Left renal pelvis (tissue), 4 donors: ENCODE measurements at regions not wholly inside any gene's neighbourhood (a gene's known extent, or its start where the extent isn't known, plus 50 kb on each side); places are given as distances from the start of the nearest gene placed in this dataset.
"Not testable (repeated sequence)": the region's sequence is repeated elsewhere in the genome, so short reads cannot be mapped to it uniquely, and the experiment has no call there.

Experiments used
- DNase-seq, 4 donors: peaks; one replicate each; pipeline ENCODE4 v3.0.0-alpha.2; 2013; ENCODE audit warnings: low read depth in 4 of 4, low spot score in 3 of 4

GRCh38 chr5:60018960-60019359 is 125.4 kb upstream of the PDE4D start:
- not testable (repeated sequence) for DNase-seq

- DNase-seq = no peak
Observed at GRCh38 chr5:60018091-60018490, 124.6 kb upstream of the PDE4D start.

- DNase-seq = no peak
Observed at GRCh38 chr5:60014331-60014730, 120.8 kb upstream of the PDE4D start.

- DNase-seq = no peak
Observed at GRCh38 chr5:60010853-60011252, 117.3 kb upstream of the PDE4D start.

- DNase-seq = no peak
Observed at GRCh38 chr5:60010328-60010727, 116.8 kb upstream of the PDE4D start.

GRCh38 chr5:60007729-60008128 is 114.2 kb upstream of the PDE4D start:
- no peak for DNase-seq

- DNase-seq = no peak
Observed at GRCh38 chr5:59999056-59999455, 105.5 kb upstream of the PDE4D start.

GRCh38 chr5:59992206-59992605 is 98.7 kb upstream of the PDE4D start:
- no peak for DNase-seq

GRCh38 chr5:59988396-59988795 is 94.9 kb upstream of the PDE4D start:
- DNase-seq = no peak

- no peak for DNase-seq
Observed at GRCh38 chr5:59976342-59976741, 82.8 kb upstream of the PDE4D start.

- no peak for DNase-seq
Observed at GRCh38 chr5:59972043-59972442, 78.5 kb upstream of the PDE4D start.

- DNase-seq = no peak
Observed at GRCh38 chr5:59959330-59959729, 65.8 kb upstream of the PDE4D start.

- DNase-seq = no peak
Observed at GRCh38 chr5:59956130-59956783, 62.7 kb upstream of the PDE4D start.

- DNase-seq = no peak
Observed at GRCh38 chr5:59955241-59955640, 61.7 kb upstream of the PDE4D start.

- no peak for DNase-seq
Observed at GRCh38 chr5:59943452-59944113, 50.1 kb upstream of the PDE4D start.
